ENCODE measurements at regions not wholly inside any gene's neighbourhood (a gene's known extent, or its start where the extent isn't known, plus 50 kb on each side); places are given as distances from the start of the nearest gene placed in this dataset.

- Histone ChIP-seq H3K79me2 (ENCODE audit: insufficient read depth, low read depth, low read length) (no peaks in the 10 kb centered on the region), H2AFZ (ENCODE audit: low read length) (no peak overlapping the region), H3K27ac (ENCODE audit: low read depth, low read length, poor library complexity, severe bottlenecking) (no peak overlapping the region), H3K9me2 (ENCODE audit: insufficient read depth, low read length) (no peaks in the 10 kb centered on the region), H3K4me3 (ENCODE audit: low read depth, low read length, poor library complexity, severe bottlenecking) (no peak overlapping the region), H3K4me2 (ENCODE audit: low read length) (no peak overlapping the region), H3K9me3 (ENCODE audit: low read length) (no peaks in the 10 kb centered on the region), H3K36me3 (ENCODE audit: insufficient read depth, low read length) (no peaks in the 10 kb centered on the region), H3K4me1 (ENCODE audit: insufficient read depth, low read length, poor library complexity, severe bottlenecking) (no peaks in the 10 kb centered on the region), H4K20me1 (ENCODE audit: insufficient read depth, low read length) (no peaks in the 10 kb centered on the region)
- BruUV-seq (replicated peaks), result no TSS peak
- intact Hi-C loops (cut with micrococcal nuclease; ENCODE audit: unreplicated experiment), result loop anchor here (10.0 kb wide), 1 partner anchor 71 kb away; no protein-coding TSS in a partner anchor
- CTCF ChIA-PET (ENCODE audit: unreplicated experiment), result no interaction called here
- no peak for DNase-seq (ENCODE audit: low spot score)
- TF ChIP-seq CTCF (conservative IDR thresholded peaks at IDR 0.05; ENCODE audit: low read length), result no peak
- no peak for TF ChIP-seq EZH2phosphoT487 (IDR thresholded peaks at IDR 0.05; ENCODE audit: borderline replicate concordance, low read depth, low read length)
- POLR2A ChIA-PET, result interaction anchor here (0.7 kb wide), 1 partner anchor 108 kb away, joined by 3 read pairs; no protein-coding TSS in a partner anchor
Observed at GRCh38 chr7:26065652-26066051, 86.3 kb upstream of the NFE2L3 start.

- H3K4me3 ChIP-seq (ENCODE audit: low read depth, low read length, poor library complexity, severe bottlenecking), result no peak overlapping the region
- H3K36me3 ChIP-seq (ENCODE audit: insufficient read depth, low read length), result no peaks in the 10 kb centered on the region
- no peaks in the 10 kb centered on the region for H3K4me1 ChIP-seq (ENCODE audit: insufficient read depth, low read length, poor library complexity, severe bottlenecking)
- intact Hi-C loops (cut with micrococcal nuclease; ENCODE audit: unreplicated experiment), result loop anchor here (10.0 kb wide), 1 partner anchor 72 kb away; no protein-coding TSS in a partner anchor
- no peaks in the 10 kb centered on the region for H3K9me2 ChIP-seq (ENCODE audit: insufficient read depth, low read length)
- no peaks in the 10 kb centered on the region for H3K79me2 ChIP-seq (ENCODE audit: insufficient read depth, low read depth, low read length)
- TF ChIP-seq CTCF (conservative IDR thresholded peaks at IDR 0.05; ENCODE audit: low read length) (no peak), EZH2phosphoT487 (IDR thresholded peaks at IDR 0.05; ENCODE audit: borderline replicate concordance, low read depth, low read length) (no peak)
- no TSS peak for BruUV-seq (replicated peaks)
- no peaks in the 10 kb centered on the region for H4K20me1 ChIP-seq (ENCODE audit: insufficient read depth, low read length)
- ChIA-PET POLR2A (interaction anchor here (0.9 kb wide), 1 partner anchor 174 kb away, joined by 4 read pairs; no protein-coding TSS in a partner anchor), CTCF (ENCODE audit: unreplicated experiment) (no interaction called here)
- no peak overlapping the region for H3K4me2 ChIP-seq (ENCODE audit: low read length)
- no peak overlapping the region for H2AFZ ChIP-seq (ENCODE audit: low read length)
- H3K9me3 ChIP-seq (ENCODE audit: low read length), result no peaks in the 10 kb centered on the region
- no peak overlapping the region for H3K27ac ChIP-seq (ENCODE audit: low read depth, low read length, poor library complexity, severe bottlenecking)
- no peak for DNase-seq (ENCODE audit: low spot score)
Observed at GRCh38 chr7:26066736-26067135, 85.3 kb upstream of the NFE2L3 start.

- BruUV-seq (replicated peaks), result no TSS peak
- H3K79me2 ChIP-seq (ENCODE audit: insufficient read depth, low read depth, low read length), result no peaks in the 10 kb centered on the region
- ChIA-PET CTCF (ENCODE audit: unreplicated experiment) (no interaction called here), POLR2A (interaction anchor here (0.6 to 1.3 kb wide), 8 partner anchors 12 to 878 kb away, joined by 3 to 6 read pairs (median 3); no protein-coding TSS in a partner anchor)
- intact Hi-C loops (cut with micrococcal nuclease; ENCODE audit: unreplicated experiment), result no loop called here
- no peak overlapping the region for H2AFZ ChIP-seq (ENCODE audit: low read length)
- H4K20me1 ChIP-seq (ENCODE audit: insufficient read depth, low read length), result no peaks in the 10 kb centered on the region
- no peak for DNase-seq (ENCODE audit: low spot score)
- no peak overlapping the region for H3K27ac ChIP-seq (ENCODE audit: low read depth, low read length, poor library complexity, severe bottlenecking)
- H3K9me2 ChIP-seq (ENCODE audit: insufficient read depth, low read length), result no peaks in the 10 kb centered on the region
- H3K9me3 ChIP-seq (ENCODE audit: low read length), result no peaks in the 10 kb centered on the region
- no peak overlapping the region for H3K4me3 ChIP-seq (ENCODE audit: low read depth, low read length, poor library complexity, severe bottlenecking)
- no peaks in the 10 kb centered on the region for H3K4me1 ChIP-seq (ENCODE audit: insufficient read depth, low read length, poor library complexity, severe bottlenecking)
- no peaks in the 10 kb centered on the region for H3K36me3 ChIP-seq (ENCODE audit: insufficient read depth, low read length)
- H3K4me2 ChIP-seq (ENCODE audit: low read length), result no peak overlapping the region
- TF ChIP-seq CTCF (conservative IDR thresholded peaks at IDR 0.05; ENCODE audit: low read length) (no peak), EZH2phosphoT487 (IDR thresholded peaks at IDR 0.05; ENCODE audit: borderline replicate concordance, low read depth, low read length) (no peak)
Observed at GRCh38 chr7:26070290-26070689, 81.7 kb upstream of the NFE2L3 start.

Measured in OCI-LY7 (cell line).